SK-N-MC (cell line): ENCODE measurements at regions not wholly inside any gene's neighbourhood (a gene's known extent, or its start where the extent isn't known, plus 50 kb on each side); places are given as distances from the start of the nearest gene placed in this dataset.
"Not testable (repeated sequence)": the region's sequence is repeated elsewhere in the genome, so short reads cannot be mapped to it uniquely, and the experiment has no call there.

Experiments
- DNase-seq: peaks from one replicate; pipeline ENCODE4 v3.0.0-alpha.2; 2011; ENCODE audit warnings: low read depth, low spot score
- H3K27ac ChIP-seq: fragments of 200-600 bp; sonication (generic); 2 replicates; pipeline ENCODE4 v1.5.1; 2016; ENCODE audit warnings: mixed run types
- H3K36me3 ChIP-seq: fragments of 200-600 bp; sonication (generic); 2 replicates; pipeline ENCODE4 v1.6.1; 2017; ENCODE audit warnings: antibody characterized with exemption, low read length, mixed read lengths; ENCODE audit not compliant: insufficient read depth
- H3K4me3 ChIP-seq: fragments of 200-600 bp; sonication (generic); 2 replicates; pipeline ENCODE4 v1.5.1; 2016
- H3K9ac ChIP-seq: fragments of 200-600 bp; sonication (generic); 2 replicates; pipeline ENCODE4 v1.8.0; 2017; ENCODE audit warnings: mixed run types, mixed read lengths; ENCODE audit not compliant: insufficient read length
- H3K9me3 ChIP-seq: fragments of 200-600 bp; sonication (generic); 2 replicates; pipeline ENCODE4 v1.6.1; 2017; ENCODE audit warnings: low read depth, mild to moderate bottlenecking, antibody characterized with exemption, low read length, moderate library complexity, mixed read lengths
- EZH2 ChIP-seq: fragments of 200-600 bp; sonication (generic); IDR thresholded peaks from one replicate; pipeline ENCODE4 v1.6.1; 2017; ENCODE audit warnings: antibody characterized with exemption
- FOXP2 ChIP-seq: optimal IDR thresholded peaks from 2 replicates; pipeline ENCODE3; 2011; ENCODE audit warnings: mild to moderate bottlenecking, moderate library complexity; ENCODE audit not compliant: insufficient read depth; ENCODE audit errors: extremely low read length, control extremely low read depth
- POLR2AphosphoS5 ChIP-seq: IDR thresholded peaks from 2 replicates; pipeline ENCODE4 v1.6.1; 2012; ENCODE audit warnings: mild to moderate bottlenecking, low read depth, low read length, borderline replicate concordance

- Histone ChIP-seq H3K9me3 (no peaks in the 10 kb centered on the region), H3K36me3 (no peaks in the 10 kb centered on the region), H3K27ac (no peak overlapping the region), H3K4me3 (no peak overlapping the region), H3K9ac (no peak overlapping the region)
- DNase-seq, result peak; percentile 18
- TF ChIP-seq POLR2AphosphoS5 (no peak), EZH2 (no peak), FOXP2 (no peak)
These were observed 79.0 kb upstream of the NFASC start for GRCh38 chr1:204791453-204792353.

GRCh38 chr1:204792354-204792692 is 78.3 kb upstream of the NFASC start:
- Histone ChIP-seq H3K36me3 (no peaks in the 10 kb centered on the region), H3K4me3 (no peak overlapping the region), H3K9me3 (no peaks in the 10 kb centered on the region), H3K27ac (no peak overlapping the region), H3K9ac (no peak overlapping the region)
- DNase-seq, result no peak
- no peak for TF ChIP-seq FOXP2
- TF ChIP-seq EZH2, result no peak
- no peak for TF ChIP-seq POLR2AphosphoS5

- H3K27ac ChIP-seq, result no peak overlapping the region
- H3K4me3 ChIP-seq, result no peak overlapping the region
- no peak overlapping the region for H3K9ac ChIP-seq
- DNase-seq, result no peak
- no peaks in the 10 kb centered on the region for H3K36me3 ChIP-seq
- TF ChIP-seq FOXP2, result no peak
- TF ChIP-seq EZH2, result no peak
- no peak for TF ChIP-seq POLR2AphosphoS5
- H3K9me3 ChIP-seq, result no peaks in the 10 kb centered on the region
These were observed 77.3 kb upstream of the NFASC start for GRCh38 chr1:204793259-204793914.

- H3K36me3 ChIP-seq, result not testable (repeated sequence)
These were observed 73.8 kb upstream of the NFASC start for GRCh38 chr1:204796886-204797285.

GRCh38 chr1:204797401-204797800 is 73.3 kb upstream of the NFASC start:
- no peaks in the 10 kb centered on the region for H3K9me3 ChIP-seq
- H3K27ac ChIP-seq, result no peak overlapping the region
- H3K9ac ChIP-seq, result no peak overlapping the region
- H3K36me3 ChIP-seq, result no peaks in the 10 kb centered on the region
- DNase-seq, result no peak
- H3K4me3 ChIP-seq, result no peak overlapping the region
- TF ChIP-seq FOXP2 (no peak), EZH2 (no peak), POLR2AphosphoS5 (no peak)

More at GRCh38 chr1:204796886-204797285, 73.8 kb upstream of the NFASC start:
- H3K4me3 ChIP-seq, H3K9ac ChIP-seq, H3K27ac ChIP-seq, H3K9me3 ChIP-seq, DNase-seq: not testable (repeated sequence)

- Histone ChIP-seq H3K36me3 (no peaks in the 10 kb centered on the region), H3K9me3 (no peaks in the 10 kb centered on the region), H3K9ac (no peak overlapping the region), H3K27ac (no peak overlapping the region), H3K4me3 (no peak overlapping the region)
- TF ChIP-seq POLR2AphosphoS5 (no peak), FOXP2 (no peak), EZH2 (no peak)
- no peak for DNase-seq
These were observed 71.0 kb upstream of the NFASC start for GRCh38 chr1:204799630-204800029.

GRCh38 chr1:204801211-204801610 is 69.5 kb upstream of the NFASC start:
- no peaks in the 10 kb centered on the region for H3K36me3 ChIP-seq
- H3K9me3 ChIP-seq, result no peaks in the 10 kb centered on the region
- H3K9ac ChIP-seq, result no peak overlapping the region
- no peak overlapping the region for H3K27ac ChIP-seq
- TF ChIP-seq POLR2AphosphoS5 (no peak), EZH2 (no peak), FOXP2 (no peak)
- H3K4me3 ChIP-seq, result no peak overlapping the region
- DNase-seq, result no peak

- TF ChIP-seq EZH2 (no peak), POLR2AphosphoS5 (no peak), FOXP2 (no peak)
- Histone ChIP-seq H3K36me3 (no peaks in the 10 kb centered on the region), H3K9me3 (no peaks in the 10 kb centered on the region), H3K9ac (no peak overlapping the region), H3K4me3 (no peak overlapping the region), H3K27ac (no peak overlapping the region)
- no peak for DNase-seq
These were observed 68.1 kb upstream of the NFASC start for GRCh38 chr1:204802401-204803175.
